ENCODE measurements at regions not wholly inside any gene's neighbourhood (a gene's known extent, or its start where the extent isn't known, plus 50 kb on each side); places are given as distances from the start of the nearest gene placed in this dataset.
A peak's percentile ranks its signal among the peaks of the same experiment; 100 is the strongest.

DNA sequence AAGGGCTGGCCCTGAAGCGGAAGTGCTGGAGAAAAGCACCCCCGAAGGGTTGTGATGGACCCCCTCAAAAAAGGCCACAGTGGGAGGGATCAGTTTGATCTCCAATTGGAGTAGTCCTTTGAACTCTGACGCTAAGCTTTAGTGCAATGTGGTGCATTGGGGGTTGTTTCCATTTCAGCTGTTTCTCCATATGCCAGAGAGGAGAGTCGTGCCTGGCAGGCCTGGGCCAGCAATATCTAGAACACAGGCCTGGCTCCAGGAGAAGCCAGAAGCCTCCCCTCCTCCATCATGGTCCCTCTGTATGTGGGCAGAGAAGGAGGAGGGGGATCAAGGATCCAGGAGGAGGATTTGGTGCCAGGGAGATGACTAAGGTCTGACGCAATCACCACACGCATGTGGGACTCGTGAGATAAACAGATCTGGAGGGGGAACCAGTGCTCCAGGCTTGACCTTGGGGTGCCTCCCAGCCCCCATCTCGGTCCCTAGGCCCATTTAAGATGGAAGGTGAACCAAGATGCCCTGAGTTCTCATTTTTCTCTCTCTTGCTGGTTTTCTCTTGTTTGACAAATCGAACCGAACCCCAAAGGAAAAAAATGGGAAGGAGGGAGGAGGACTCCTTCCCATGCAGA is 517.4 kb upstream of the JARID2 start:
- no peak overlapping the region for H3K4me3 ChIP-seq (ENCODE audit: low read length in 3 of 3)
- H3K27me3 ChIP-seq (ENCODE audit: control insufficient read depth in 3 of 3, insufficient read depth in 3 of 3, low read length in 3 of 3), result no peaks in the 10 kb centered on the region
- H3K36me3 ChIP-seq (ENCODE audit: control insufficient read depth in 3 of 3, insufficient read depth in 3 of 3, low read length in 3 of 3), result no peaks in the 10 kb centered on the region
- peaks cover 0 to 3% (median 0%) of the 10 kb centered on the region in 3 donors for H3K4me1 ChIP-seq (ENCODE audit: control insufficient read depth in 3 of 3, insufficient read depth in 3 of 3, low read length in 3 of 3)
- no peaks in the 10 kb centered on the region for H3K9me3 ChIP-seq (ENCODE audit: control insufficient read depth in 3 of 3, low read length in 3 of 3)
- no peak overlapping the region for H3K9ac ChIP-seq (ENCODE audit: low read depth in 1 of 3, low read length in 3 of 3)
- peak overlapping the region; percentile 46 for H3K27ac ChIP-seq (ENCODE audit: low read depth, low read length)

DNA sequence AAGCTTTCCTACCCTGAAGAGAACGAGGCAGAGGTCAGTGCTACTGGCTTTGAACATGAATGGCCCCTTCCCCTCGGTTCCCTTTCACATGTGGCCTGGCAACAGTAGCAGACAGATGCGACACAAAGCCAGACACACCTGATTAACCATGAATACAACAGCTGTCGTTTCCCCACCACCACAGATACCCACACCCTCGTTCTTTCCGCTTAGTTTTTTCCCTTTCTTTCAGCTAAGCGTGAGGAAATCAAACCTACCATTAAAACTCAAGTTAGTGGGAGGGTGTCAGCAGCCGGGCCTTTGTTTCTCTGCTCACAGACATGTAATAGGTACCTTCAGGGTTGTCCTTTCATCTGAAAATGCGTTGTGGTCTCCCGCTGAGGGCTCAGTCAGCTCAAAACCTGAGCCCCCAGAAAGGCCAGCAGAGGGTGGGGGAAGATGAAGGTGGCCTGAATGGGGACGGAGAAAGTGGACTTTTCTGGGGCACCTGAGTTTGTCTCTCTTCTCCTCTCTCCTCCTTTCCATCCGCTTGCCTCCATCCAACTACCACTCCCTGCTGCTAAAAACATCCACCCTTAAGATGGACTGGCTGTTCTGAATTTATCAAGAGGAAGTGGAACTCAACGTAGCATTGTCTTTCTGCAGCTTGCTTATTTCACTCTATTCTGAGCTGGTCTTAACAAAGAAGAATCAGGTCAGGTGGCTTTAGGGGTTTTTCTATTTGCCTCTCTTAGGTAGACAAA is 516.6 kb upstream of the JARID2 start:
- Histone ChIP-seq H3K9ac (ENCODE audit: low read depth in 1 of 3, low read length in 3 of 3) (no peak overlapping the region), H3K9me3 (ENCODE audit: control insufficient read depth in 3 of 3, low read length in 3 of 3) (no peaks in the 10 kb centered on the region), H3K4me1 (ENCODE audit: control insufficient read depth in 3 of 3, insufficient read depth in 3 of 3, low read length in 3 of 3) (peaks cover 0 to 3% (median 0%) of the 10 kb centered on the region in 3 donors), H3K27me3 (ENCODE audit: control insufficient read depth in 3 of 3, insufficient read depth in 3 of 3, low read length in 3 of 3) (no peaks in the 10 kb centered on the region), H3K4me3 (ENCODE audit: low read length in 3 of 3) (no peak overlapping the region), H3K36me3 (ENCODE audit: control insufficient read depth in 3 of 3, insufficient read depth in 3 of 3, low read length in 3 of 3) (no peaks in the 10 kb centered on the region), H3K27ac (ENCODE audit: low read depth, low read length) (no peak overlapping the region)

DNA sequence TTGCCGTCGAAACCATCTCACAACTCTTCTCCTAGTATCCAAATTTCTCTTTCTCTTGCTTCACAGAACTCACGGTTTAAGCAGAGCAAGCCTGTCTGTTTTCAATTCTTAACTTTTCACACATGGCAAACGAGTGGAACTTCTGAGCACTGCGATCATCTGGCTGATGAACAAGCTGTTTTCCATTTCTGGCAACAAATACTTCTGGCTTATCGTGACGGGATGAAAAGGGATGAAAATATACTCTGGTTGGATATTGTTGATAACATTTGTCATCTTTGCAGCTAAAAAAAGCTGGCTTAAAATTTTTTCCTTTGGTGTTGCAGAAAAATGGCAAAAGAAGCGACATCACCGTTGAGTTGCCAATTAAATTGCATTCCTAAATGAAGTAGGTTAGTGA is 515.2 kb upstream of the JARID2 start:
- Histone ChIP-seq H3K9ac (ENCODE audit: low read depth in 1 of 3, low read length in 3 of 3) (no peak overlapping the region), H3K9me3 (ENCODE audit: control insufficient read depth in 3 of 3, low read length in 3 of 3) (no peaks in the 10 kb centered on the region), H3K27ac (ENCODE audit: low read depth, low read length) (no peak overlapping the region), H3K4me1 (ENCODE audit: control insufficient read depth in 3 of 3, insufficient read depth in 3 of 3, low read length in 3 of 3) (peaks cover 0 to 7% (median 0%) of the 10 kb centered on the region in 3 donors), H3K36me3 (ENCODE audit: control insufficient read depth in 3 of 3, insufficient read depth in 3 of 3, low read length in 3 of 3) (no peaks in the 10 kb centered on the region), H3K27me3 (ENCODE audit: control insufficient read depth in 3 of 3, insufficient read depth in 3 of 3, low read length in 3 of 3) (no peaks in the 10 kb centered on the region), H3K4me3 (ENCODE audit: low read length in 3 of 3) (no peak overlapping the region)

DNA sequence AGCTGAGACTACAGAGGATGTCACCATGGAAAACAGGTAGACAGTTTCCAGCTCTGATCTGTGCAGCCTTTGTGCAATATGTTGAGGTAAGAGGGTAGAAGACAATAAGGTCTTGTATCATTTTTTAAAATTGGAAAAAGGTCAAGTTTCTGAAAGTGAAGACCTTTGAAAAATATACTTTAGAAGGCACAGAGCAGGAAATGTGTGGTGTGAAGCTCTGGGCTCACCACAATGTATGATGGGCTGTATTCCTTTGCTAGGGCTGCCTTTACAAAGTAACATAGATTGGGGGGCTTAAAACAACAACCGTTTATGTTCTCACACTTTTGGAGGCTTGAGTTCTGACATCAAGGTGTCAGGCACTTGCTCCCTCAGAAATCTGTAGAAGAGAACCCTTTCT is 514.3 kb upstream of the JARID2 start:
- H3K27me3 ChIP-seq (ENCODE audit: control insufficient read depth in 3 of 3, insufficient read depth in 3 of 3, low read length in 3 of 3), result no peaks in the 10 kb centered on the region
- peaks cover 0 to 7% (median 0%) of the 10 kb centered on the region in 3 donors for H3K4me1 ChIP-seq (ENCODE audit: control insufficient read depth in 3 of 3, insufficient read depth in 3 of 3, low read length in 3 of 3)

DNA sequence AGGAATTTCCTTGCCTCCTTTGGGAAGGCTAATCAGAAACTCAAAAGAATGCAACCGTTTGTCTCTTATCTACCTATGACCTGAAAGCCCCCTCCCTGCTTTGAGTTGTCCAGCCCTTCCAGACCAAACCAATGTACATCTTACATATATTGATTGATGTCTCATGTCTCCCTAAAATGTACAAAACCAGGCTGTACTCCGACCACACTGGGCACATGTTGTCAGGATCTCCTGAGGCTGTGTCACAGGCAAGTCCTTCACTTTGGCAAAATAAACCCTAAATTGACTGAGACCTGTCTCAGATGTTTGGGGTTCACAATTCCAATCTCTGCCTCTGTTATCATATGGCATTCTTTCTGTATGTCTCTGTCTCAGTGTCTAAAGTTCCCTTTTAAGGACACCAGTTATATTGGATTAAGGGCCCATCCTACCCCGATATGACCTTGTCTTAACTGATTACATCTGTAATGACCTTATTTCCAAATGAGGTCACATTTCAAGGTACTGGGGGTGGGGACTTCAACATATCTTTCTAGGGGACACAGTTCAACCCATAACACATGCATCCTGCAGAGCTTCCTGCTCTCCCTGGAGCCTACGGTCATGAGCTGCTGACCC is 513.5 kb upstream of the JARID2 start:
- no peak overlapping the region for H3K27ac ChIP-seq (ENCODE audit: low read depth, low read length)
- no peak overlapping the region for H3K4me3 ChIP-seq (ENCODE audit: low read length in 3 of 3)
- no peaks in the 10 kb centered on the region for H3K27me3 ChIP-seq (ENCODE audit: control insufficient read depth in 3 of 3, insufficient read depth in 3 of 3, low read length in 3 of 3)
- H3K4me1 ChIP-seq (ENCODE audit: control insufficient read depth in 3 of 3, insufficient read depth in 3 of 3, low read length in 3 of 3), result peaks cover 0 to 7% (median 0%) of the 10 kb centered on the region in 3 donors
- no peaks in the 10 kb centered on the region for H3K36me3 ChIP-seq (ENCODE audit: control insufficient read depth in 3 of 3, insufficient read depth in 3 of 3, low read length in 3 of 3)
- no peak overlapping the region for H3K9ac ChIP-seq (ENCODE audit: low read depth in 1 of 3, low read length in 3 of 3)
- H3K9me3 ChIP-seq (ENCODE audit: control insufficient read depth in 3 of 3, low read length in 3 of 3), result no peaks in the 10 kb centered on the region

More for the DNA sequence above, 514.3 kb upstream of the JARID2 start:
- Histone ChIP-seq H3K36me3 (ENCODE audit: control insufficient read depth in 3 of 3, insufficient read depth in 3 of 3, low read length in 3 of 3) (no peaks in the 10 kb centered on the region), H3K27ac (ENCODE audit: low read depth, low read length) (no peak overlapping the region), H3K9ac (ENCODE audit: low read depth in 1 of 3, low read length in 3 of 3) (no peak overlapping the region), H3K9me3 (ENCODE audit: control insufficient read depth in 3 of 3, low read length in 3 of 3) (no peaks in the 10 kb centered on the region), H3K4me3 (ENCODE audit: low read length in 3 of 3) (no peak overlapping the region)

DNA sequence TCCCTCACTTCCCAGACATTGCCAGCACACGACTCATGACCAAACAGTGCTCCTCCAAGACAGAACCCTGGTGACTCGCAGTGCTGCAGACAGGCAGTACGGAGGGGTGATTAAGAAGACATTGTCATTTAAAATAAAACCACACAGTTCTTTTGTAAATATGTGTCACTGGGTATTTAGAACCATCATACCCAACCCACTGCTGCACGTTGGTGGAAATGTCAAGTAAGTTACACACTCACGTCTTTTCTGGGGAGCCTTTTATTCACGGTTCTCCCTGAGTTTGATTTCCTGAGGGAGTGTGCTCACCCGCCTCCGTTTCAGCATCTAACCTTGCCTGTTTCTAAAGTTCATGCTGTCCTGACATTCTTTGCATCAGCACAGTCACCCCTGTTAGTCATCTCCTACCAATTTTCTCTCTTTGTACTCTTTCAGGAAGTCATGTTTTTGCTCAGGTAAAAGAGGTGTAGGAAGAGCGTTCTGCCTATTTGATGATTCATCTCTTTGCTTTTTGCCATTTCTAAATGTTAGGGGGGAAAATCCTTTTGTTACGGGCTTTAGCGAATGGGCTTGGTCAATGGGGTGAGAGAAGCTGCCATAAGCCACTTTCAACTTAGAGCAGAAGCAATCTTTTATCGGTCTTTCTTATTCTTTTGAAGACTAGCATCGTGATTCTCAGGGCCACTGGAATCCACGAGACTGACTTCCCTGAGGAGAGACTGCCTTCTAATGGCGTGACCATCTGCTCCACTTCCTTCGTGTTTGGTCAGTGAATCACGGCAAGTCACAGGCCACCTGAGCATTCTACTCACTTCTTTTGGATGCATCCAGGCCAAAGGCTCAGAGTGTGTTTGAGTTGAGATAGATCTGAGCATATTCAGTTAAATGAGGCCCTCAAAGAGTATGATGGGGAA is 512.8 kb upstream of the JARID2 start:
- H3K4me1 ChIP-seq (ENCODE audit: control insufficient read depth in 3 of 3, insufficient read depth in 3 of 3, low read length in 3 of 3), result peaks cover 0 to 7% (median 0%) of the 10 kb centered on the region in 3 donors
- no peak overlapping the region for H3K4me3 ChIP-seq (ENCODE audit: low read length in 3 of 3)
- no peaks in the 10 kb centered on the region for H3K36me3 ChIP-seq (ENCODE audit: control insufficient read depth in 3 of 3, insufficient read depth in 3 of 3, low read length in 3 of 3)
- no peaks in the 10 kb centered on the region for H3K27me3 ChIP-seq (ENCODE audit: control insufficient read depth in 3 of 3, insufficient read depth in 3 of 3, low read length in 3 of 3)
- H3K9me3 ChIP-seq (ENCODE audit: control insufficient read depth in 3 of 3, low read length in 3 of 3), result no peaks in the 10 kb centered on the region
- no peak overlapping the region for H3K27ac ChIP-seq (ENCODE audit: low read depth, low read length)
- no peak overlapping the region for H3K9ac ChIP-seq (ENCODE audit: low read depth in 1 of 3, low read length in 3 of 3)

DNA sequence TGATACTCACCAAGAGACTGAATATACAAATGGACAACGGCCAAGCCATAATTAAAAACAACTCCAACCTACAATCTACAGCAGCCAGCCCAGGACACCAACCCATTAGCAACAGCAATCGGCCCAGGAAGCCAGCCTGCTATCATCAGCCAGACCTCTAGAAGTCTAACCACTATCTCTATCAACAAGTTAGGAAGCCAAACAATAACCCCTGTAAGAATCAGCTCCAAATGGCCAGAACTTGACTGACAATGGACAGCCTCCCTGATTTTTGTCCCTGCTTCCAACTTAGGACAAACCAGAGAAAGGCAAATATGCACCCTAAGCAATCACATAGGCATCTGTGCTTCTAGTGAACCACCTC is 511.8 kb upstream of the JARID2 start:
- Histone ChIP-seq H3K4me1 (ENCODE audit: control insufficient read depth in 3 of 3, insufficient read depth in 3 of 3, low read length in 3 of 3) (peaks cover 0 to 4% (median 0%) of the 10 kb centered on the region in 3 donors), H3K36me3 (ENCODE audit: control insufficient read depth in 3 of 3, insufficient read depth in 3 of 3, low read length in 3 of 3) (no peaks in the 10 kb centered on the region), H3K9me3 (ENCODE audit: control insufficient read depth in 3 of 3, low read length in 3 of 3) (no peaks in the 10 kb centered on the region), H3K9ac (ENCODE audit: low read depth in 1 of 3, low read length in 3 of 3) (peak overlapping the region in 1 of 3 donors; percentile 10), H3K4me3 (ENCODE audit: low read length in 3 of 3) (no peak overlapping the region), H3K27ac (ENCODE audit: low read depth, low read length) (no peak overlapping the region), H3K27me3 (ENCODE audit: control insufficient read depth in 3 of 3, insufficient read depth in 3 of 3, low read length in 3 of 3) (no peaks in the 10 kb centered on the region)

DNA sequence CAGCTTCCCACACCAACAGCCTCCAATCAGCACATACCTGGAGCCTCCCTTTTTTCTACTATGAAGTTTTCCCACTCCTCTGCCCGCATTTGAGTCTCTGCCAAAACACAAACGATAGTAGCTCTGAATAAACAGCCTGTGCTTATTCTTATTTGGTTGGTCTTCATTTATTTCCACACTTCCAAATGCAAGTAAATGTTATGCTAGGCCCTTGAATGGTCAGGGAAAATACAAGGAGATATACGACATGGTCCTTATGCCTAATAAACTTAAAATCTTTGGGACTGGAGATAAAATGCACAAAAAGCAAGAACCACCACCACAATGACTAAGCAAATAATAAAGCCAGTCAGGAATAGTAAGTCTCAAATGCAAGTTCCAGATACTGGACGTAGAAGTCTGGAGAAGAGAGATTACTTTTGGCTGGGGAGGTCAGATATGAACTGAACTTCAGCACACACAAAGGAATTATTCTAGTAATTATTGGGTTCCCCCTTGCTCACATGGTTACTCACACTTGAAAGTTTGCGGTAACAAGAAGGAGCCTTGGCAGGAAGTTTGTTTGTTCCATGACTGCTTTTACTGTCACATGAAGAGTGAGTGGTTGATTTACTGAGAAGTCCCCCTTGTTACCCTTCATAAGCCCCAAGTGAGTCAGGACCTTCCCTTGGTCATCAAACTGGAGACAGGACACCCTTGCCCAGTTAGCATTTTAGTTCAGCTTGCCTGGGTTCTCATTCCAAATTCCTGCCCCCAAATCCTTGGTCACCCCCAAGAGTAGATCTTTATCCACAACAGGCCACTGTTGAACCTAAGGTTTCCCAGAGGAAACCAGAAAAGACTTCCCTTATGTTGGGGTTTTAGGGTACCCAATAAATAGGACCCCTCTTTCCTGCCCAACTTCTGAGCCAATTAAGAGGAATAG is 511.2 kb upstream of the JARID2 start:
- Histone ChIP-seq H3K27ac (ENCODE audit: low read depth, low read length) (peak overlapping the region; percentile 29), H3K4me1 (ENCODE audit: control insufficient read depth in 3 of 3, insufficient read depth in 3 of 3, low read length in 3 of 3) (peaks cover 0 to 4% (median 0%) of the 10 kb centered on the region in 3 donors), H3K27me3 (ENCODE audit: control insufficient read depth in 3 of 3, insufficient read depth in 3 of 3, low read length in 3 of 3) (no peaks in the 10 kb centered on the region), H3K4me3 (ENCODE audit: low read length in 3 of 3) (no peak overlapping the region), H3K36me3 (ENCODE audit: control insufficient read depth in 3 of 3, insufficient read depth in 3 of 3, low read length in 3 of 3) (no peaks in the 10 kb centered on the region), H3K9me3 (ENCODE audit: control insufficient read depth in 3 of 3, low read length in 3 of 3) (no peaks in the 10 kb centered on the region), H3K9ac (ENCODE audit: low read depth in 1 of 3, low read length in 3 of 3) (no peak overlapping the region)

DNA sequence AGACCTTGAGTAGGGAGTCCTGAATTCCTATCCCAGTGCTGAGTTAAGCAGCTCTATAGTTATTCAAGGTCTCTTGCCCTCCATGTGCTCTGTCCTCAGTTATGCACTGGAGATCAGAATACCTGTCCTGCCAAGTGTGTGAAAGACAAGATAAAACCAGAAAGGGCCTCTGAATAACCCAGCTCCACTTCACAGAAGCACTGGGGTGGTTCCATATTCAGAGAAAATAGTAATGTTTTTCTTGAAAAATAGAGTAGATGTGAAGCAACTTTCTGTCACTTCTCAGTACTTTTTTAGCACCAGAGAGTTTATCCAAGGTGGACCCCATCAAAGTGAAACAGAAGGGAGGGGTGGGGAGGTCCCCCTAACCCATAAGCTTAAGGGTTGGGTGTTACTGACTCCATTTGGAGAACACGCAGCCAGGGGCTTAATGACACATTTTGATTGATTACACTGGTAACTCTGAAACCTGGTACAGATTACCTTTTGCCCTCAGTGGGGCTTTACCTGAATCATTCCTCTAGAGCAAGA is 509.8 kb upstream of the JARID2 start:
- H3K36me3 ChIP-seq (ENCODE audit: control insufficient read depth in 3 of 3, insufficient read depth in 3 of 3, low read length in 3 of 3), result no peaks in the 10 kb centered on the region
- H3K4me1 ChIP-seq (ENCODE audit: control insufficient read depth in 3 of 3, insufficient read depth in 3 of 3, low read length in 3 of 3), result peaks cover 0 to 4% (median 0%) of the 10 kb centered on the region in 3 donors
- no peak overlapping the region for H3K4me3 ChIP-seq (ENCODE audit: low read length in 3 of 3)
- no peak overlapping the region for H3K27ac ChIP-seq (ENCODE audit: low read depth, low read length)
- no peaks in the 10 kb centered on the region for H3K9me3 ChIP-seq (ENCODE audit: control insufficient read depth in 3 of 3, low read length in 3 of 3)
- no peaks in the 10 kb centered on the region for H3K27me3 ChIP-seq (ENCODE audit: control insufficient read depth in 3 of 3, insufficient read depth in 3 of 3, low read length in 3 of 3)
- H3K9ac ChIP-seq (ENCODE audit: low read depth in 1 of 3, low read length in 3 of 3), result no peak overlapping the region
